BE2C (cell line): ENCODE measurements at regions not wholly inside any gene's neighbourhood (a gene's known extent, or its start where the extent isn't known, plus 50 kb on each side); places are given as distances from the start of the nearest gene placed in this dataset.
"Not testable (repeated sequence)": the region's sequence is repeated elsewhere in the genome, so short reads cannot be mapped to it uniquely, and the experiment has no call there.

ENCODE experiments used
- DNase-seq: peaks from one replicate; pipeline ENCODE4 v3.0.0-alpha.2; 2020
- H3K27me3 ChIP-seq: fragments of 250-450 bp; sonication (Bioruptor Pico); 2 replicates; pipeline ENCODE4 v1.5.1; 2020; ENCODE audit warnings: mild to moderate bottlenecking
- H3K36me3 ChIP-seq: fragments of 250-450 bp; sonication (Bioruptor Pico); 2 replicates; pipeline ENCODE4 v1.5.1; 2020; ENCODE audit warnings: mild to moderate bottlenecking
- H3K4me1 ChIP-seq: fragments of 250-450 bp; sonication (Bioruptor Pico); 2 replicates; pipeline ENCODE4 v1.5.1; 2020
- H3K4me3 ChIP-seq: 2 replicates; pipeline ENCODE4 v1.5.1; 2011; ENCODE audit warnings: low read depth, low read length
- H3K9me3 ChIP-seq: fragments of 250-450 bp; sonication (Bioruptor Pico); 2 replicates; pipeline ENCODE4 v1.5.1; 2020
- TF ChIP-seq, protein P1 (sequence below): IDR thresholded peaks from 2 replicates; pipeline ENCODE4 v1.5.1; 2012; ENCODE audit warnings: mild to moderate bottlenecking, low read depth, low read length

DNA sequence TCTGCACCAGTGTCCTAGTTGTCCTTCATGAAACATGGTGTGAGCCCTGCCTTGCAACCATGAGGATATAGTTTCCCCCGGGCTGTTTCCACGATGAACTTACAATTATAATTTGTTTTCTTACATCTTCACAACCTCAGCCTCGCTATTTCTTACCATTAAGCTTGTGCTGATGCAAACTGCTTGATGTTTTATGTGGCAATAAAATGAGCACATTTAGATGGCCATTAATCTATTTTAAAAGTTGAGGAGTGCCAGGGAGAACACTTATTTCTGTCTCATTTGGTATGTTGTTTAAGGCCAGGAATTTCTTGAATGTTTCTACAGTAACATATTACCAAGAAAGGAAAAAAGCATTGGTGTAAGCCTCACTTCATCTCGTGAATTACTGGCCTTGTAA lies 214.5 kb upstream of the SLC8A1 start:
- Histone ChIP-seq H3K4me3 (no peak overlapping the region), H3K9me3 (no peaks in the 10 kb centered on the region), H3K4me1 (peaks cover 9% of the 10 kb centered on the region; the same call in 1 of the 2 replicates), H3K27me3 (no peaks in the 10 kb centered on the region), H3K36me3 (no peaks in the 10 kb centered on the region)
- TF ChIP-seq, protein P1, sequence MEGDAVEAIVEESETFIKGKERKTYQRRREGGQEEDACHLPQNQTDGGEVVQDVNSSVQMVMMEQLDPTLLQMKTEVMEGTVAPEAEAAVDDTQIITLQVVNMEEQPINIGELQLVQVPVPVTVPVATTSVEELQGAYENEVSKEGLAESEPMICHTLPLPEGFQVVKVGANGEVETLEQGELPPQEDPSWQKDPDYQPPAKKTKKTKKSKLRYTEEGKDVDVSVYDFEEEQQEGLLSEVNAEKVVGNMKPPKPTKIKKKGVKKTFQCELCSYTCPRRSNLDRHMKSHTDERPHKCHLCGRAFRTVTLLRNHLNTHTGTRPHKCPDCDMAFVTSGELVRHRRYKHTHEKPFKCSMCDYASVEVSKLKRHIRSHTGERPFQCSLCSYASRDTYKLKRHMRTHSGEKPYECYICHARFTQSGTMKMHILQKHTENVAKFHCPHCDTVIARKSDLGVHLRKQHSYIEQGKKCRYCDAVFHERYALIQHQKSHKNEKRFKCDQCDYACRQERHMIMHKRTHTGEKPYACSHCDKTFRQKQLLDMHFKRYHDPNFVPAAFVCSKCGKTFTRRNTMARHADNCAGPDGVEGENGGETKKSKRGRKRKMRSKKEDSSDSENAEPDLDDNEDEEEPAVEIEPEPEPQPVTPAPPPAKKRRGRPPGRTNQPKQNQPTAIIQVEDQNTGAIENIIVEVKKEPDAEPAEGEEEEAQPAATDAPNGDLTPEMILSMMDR: no peak
- no peak for DNase-seq

GRCh38 chr2:40668425-40668824 lies 216.5 kb upstream of the SLC8A1 start:
- Histone ChIP-seq H3K27me3 (no peaks in the 10 kb centered on the region), H3K9me3 (no peaks in the 10 kb centered on the region), H3K36me3 (no peaks in the 10 kb centered on the region), H3K4me3 (no peak overlapping the region), H3K4me1 (peaks cover 9% of the 10 kb centered on the region; the same call in 1 of the 2 replicates)
- no peak for DNase-seq
- TF ChIP-seq, protein P1: no peak

GRCh38 chr2:40676134-40676790 lies 224.4 kb upstream of the SLC8A1 start:
- H3K9me3 ChIP-seq, H3K4me1 ChIP-seq: not testable (repeated sequence)

GRCh38 chr2:40680547-40680946 lies 228.7 kb upstream of the SLC8A1 start:
- TF ChIP-seq, protein P1: no peak
- Histone ChIP-seq H3K9me3 (no peaks in the 10 kb centered on the region), H3K4me1 (no peaks in the 10 kb centered on the region), H3K36me3 (no peaks in the 10 kb centered on the region), H3K4me3 (no peak overlapping the region), H3K27me3 (no peaks in the 10 kb centered on the region)
- DNase-seq: no peak

More at GRCh38 chr2:40676134-40676790, 224.4 kb upstream of the SLC8A1 start:
- H3K27me3 ChIP-seq, H3K36me3 ChIP-seq, DNase-seq, H3K4me3 ChIP-seq: not testable (repeated sequence)

- H3K4me1 ChIP-seq: no peaks in the 10 kb centered on the region
- TF ChIP-seq, protein P1: no peak
- H3K27me3 ChIP-seq: no peaks in the 10 kb centered on the region
- no peaks in the 10 kb centered on the region for H3K9me3 ChIP-seq
- no peak for DNase-seq
- no peak overlapping the region for H3K4me3 ChIP-seq
- no peaks in the 10 kb centered on the region for H3K36me3 ChIP-seq
These were observed 238.1 kb upstream of the SLC8A1 start for GRCh38 chr2:40690036-40690435.

- TF ChIP-seq, protein P1: no peak
- no peaks in the 10 kb centered on the region for H3K27me3 ChIP-seq
These were observed 238.6 kb upstream of the SLC8A1 start for GRCh38 chr2:40690525-40690924.

More at GRCh38 chr2:40690525-40690924, 238.6 kb upstream of the SLC8A1 start:
- Histone ChIP-seq H3K4me3 (no peak overlapping the region), H3K36me3 (no peaks in the 10 kb centered on the region), H3K4me1 (no peaks in the 10 kb centered on the region), H3K9me3 (no peaks in the 10 kb centered on the region)
- DNase-seq: no peak
